Fibroblast of lung (primary cell): ENCODE measurements at regions not wholly inside any gene's neighbourhood (a gene's known extent, or its start where the extent isn't known, plus 50 kb on each side); places are given as distances from the start of the nearest gene placed in this dataset.
"Not testable (repeated sequence)": the region's sequence is repeated elsewhere in the genome, so short reads cannot be mapped to it uniquely, and the experiment has no call there.

Experiments
- DNase-seq, 2 donors: peaks; one replicate each; pipeline versions ENCODE4 v3.0.0 to v3.0.0-alpha.2; 2010; ENCODE audit warnings: low read depth in 2 of 2
- H2AFZ ChIP-seq: 2 replicates; pipeline ENCODE4 v1.5.1; 2012; ENCODE audit warnings: low read length, control low read depth, inconsistent platforms
- H3K27ac ChIP-seq: 2 replicates; pipeline ENCODE4 v1.5.1; 2011; ENCODE audit warnings: low read length, control low read depth; ENCODE audit not compliant: insufficient read depth
- H3K27me3 ChIP-seq: 2 replicates; pipeline ENCODE4 v1.5.1; 2011; ENCODE audit warnings: mild to moderate bottlenecking, low read length; ENCODE audit not compliant: control insufficient read depth, insufficient read depth
- H3K36me3 ChIP-seq: 2 replicates; pipeline ENCODE4 v1.5.1; 2011; ENCODE audit warnings: low read length; ENCODE audit not compliant: control insufficient read depth, insufficient read depth
- H3K4me1 ChIP-seq: 2 replicates; pipeline ENCODE4 v1.5.1; 2011; ENCODE audit warnings: low read length; ENCODE audit not compliant: control insufficient read depth, insufficient read depth; ENCODE audit errors: extremely low read depth
- H3K4me2 ChIP-seq: 2 replicates; pipeline ENCODE4 v1.5.1; 2011; ENCODE audit warnings: low read length, control low read depth; ENCODE audit not compliant: insufficient read depth; ENCODE audit errors: extremely low read depth
- H3K4me3 ChIP-seq, 4 experiments: fragments of 200-600 bp in 1 of 4; sonication (generic) in 1 of 4; replicated peaks in 1 of 4; 2 replicates each; pipeline ENCODE4 v1.5.1; 2011 to 2016; ENCODE audit warnings: low read length in 4 of 4, low read depth in 3 of 4, mild to moderate bottlenecking in 3 of 4, control low read depth in 2 of 4, inconsistent platforms in 1 of 4, mixed read lengths in 1 of 4; ENCODE audit not compliant: insufficient read depth in 1 of 4; ENCODE audit errors: control extremely low read depth in 1 of 4
- H3K79me2 ChIP-seq: 2 replicates; pipeline ENCODE4 v1.5.1; 2012; ENCODE audit warnings: mild to moderate bottlenecking, low read length, inconsistent platforms; ENCODE audit not compliant: control insufficient read depth, insufficient read depth
- H3K9ac ChIP-seq: 2 replicates; pipeline ENCODE4 v1.5.1; 2011; ENCODE audit warnings: mild to moderate bottlenecking, low read length, control low read depth; ENCODE audit not compliant: insufficient read depth
- H3K9me3 ChIP-seq: 2 replicates; pipeline ENCODE4 v1.5.1; 2012; ENCODE audit warnings: low read depth, low read length; ENCODE audit not compliant: control insufficient read depth, insufficient read depth
- H4K20me1 ChIP-seq: 2 replicates; pipeline ENCODE4 v1.5.1; 2011; ENCODE audit warnings: low read length; ENCODE audit not compliant: control insufficient read depth, insufficient read depth; ENCODE audit errors: extremely low read depth
- CTCF ChIP-seq, 2 donors: IDR thresholded peaks in 1 of 2; conservative IDR thresholded peaks in 1 of 2; 1 replicate in 1 of 2; 2 replicates in 1 of 2; pipeline ENCODE4 v1.5.1; 2011 to 2012; ENCODE audit warnings: low read length in 2 of 2, control low read depth in 1 of 2, inconsistent platforms in 1 of 2, low read depth in 1 of 2, mild to moderate bottlenecking in 1 of 2
- EZH2 ChIP-seq: IDR thresholded peaks from 2 replicates; pipeline ENCODE4 v1.5.1; 2012; ENCODE audit warnings: low read length, control low read depth, mild to moderate bottlenecking; ENCODE audit errors: missing control alignments

- Histone ChIP-seq H2AFZ (no peak overlapping the region), H3K27ac (no peak overlapping the region), H3K27me3 (no peaks in the 10 kb centered on the region), H3K36me3 (no peaks in the 10 kb centered on the region), H3K4me3 (no peak overlapping the region), H3K9ac (no peak overlapping the region), H4K20me1 (no peaks in the 10 kb centered on the region), H3K79me2 (no peaks in the 10 kb centered on the region), H3K4me1 (no peaks in the 10 kb centered on the region), H3K9me3 (no peaks in the 10 kb centered on the region), H3K4me2 (no peak overlapping the region)
- TF ChIP-seq EZH2 (no peak), CTCF (conservative IDR thresholded peaks at IDR 0.05 in 1 of 2, IDR thresholded peaks at IDR 0.05 in 1 of 2; ENCODE audit: low read depth in 1 of 2, low read length in 2 of 2) (no peak)
- DNase-seq: no peak
Measured at GRCh38 chr11:50182486-50182885, 149.8 kb downstream of the OR4C45 start.

GRCh38 chr11:50183170-50183569 is 150.5 kb downstream of the OR4C45 start:
- not testable (repeated sequence) for H3K79me2 ChIP-seq, DNase-seq, H3K9me3 ChIP-seq, H2AFZ ChIP-seq, H3K9ac ChIP-seq, H3K27ac ChIP-seq, H3K36me3 ChIP-seq, H3K4me1 ChIP-seq, H4K20me1 ChIP-seq, H3K27me3 ChIP-seq, H3K4me2 ChIP-seq, H3K4me3 ChIP-seq

- Histone ChIP-seq H3K4me1 (no peaks in the 10 kb centered on the region), H3K79me2 (no peaks in the 10 kb centered on the region), H4K20me1 (no peaks in the 10 kb centered on the region), H2AFZ (no peak overlapping the region), H3K4me3 (no peak overlapping the region), H3K27me3 (no peaks in the 10 kb centered on the region), H3K36me3 (no peaks in the 10 kb centered on the region), H3K9ac (no peak overlapping the region), H3K4me2 (no peak overlapping the region), H3K27ac (no peak overlapping the region), H3K9me3 (no peaks in the 10 kb centered on the region)
- no peak for DNase-seq
- TF ChIP-seq CTCF (conservative IDR thresholded peaks at IDR 0.05 in 1 of 2, IDR thresholded peaks at IDR 0.05 in 1 of 2; ENCODE audit: low read depth in 1 of 2, low read length in 2 of 2): no peak
- no peak for TF ChIP-seq EZH2
Measured at GRCh38 chr11:50186146-50186545, 153.5 kb downstream of the OR4C45 start.

GRCh38 chr11:50187220-50187619 is 154.5 kb downstream of the OR4C45 start:
- no peak for DNase-seq
- H3K27me3 ChIP-seq: no peaks in the 10 kb centered on the region
- H3K4me2 ChIP-seq: no peak overlapping the region
- H3K79me2 ChIP-seq: no peaks in the 10 kb centered on the region
- no peaks in the 10 kb centered on the region for H3K36me3 ChIP-seq
- H3K9ac ChIP-seq: no peak overlapping the region
- no peaks in the 10 kb centered on the region for H4K20me1 ChIP-seq
- no peak overlapping the region for H3K27ac ChIP-seq
- no peak for TF ChIP-seq EZH2
- TF ChIP-seq CTCF (conservative IDR thresholded peaks at IDR 0.05 in 1 of 2, IDR thresholded peaks at IDR 0.05 in 1 of 2; ENCODE audit: low read depth in 1 of 2, low read length in 2 of 2): no peak
- H3K9me3 ChIP-seq: no peaks in the 10 kb centered on the region
- H3K4me1 ChIP-seq: no peaks in the 10 kb centered on the region
- no peak overlapping the region for H3K4me3 ChIP-seq
- H2AFZ ChIP-seq: no peak overlapping the region
